ENCODE measurements at regions not wholly inside any gene's neighbourhood (a gene's known extent, or its start where the extent isn't known, plus 50 kb on each side); places are given as distances from the start of the nearest gene placed in this dataset.

GRCh38 chr1:109844609-109845008 is 66.0 kb upstream of the CSF1 start:
- TF ChIP-seq USF2 (IDR thresholded peaks at IDR 0.05; ENCODE audit: low read depth, low read length) (no peak), NFE2L2 (IDR thresholded peaks at IDR 0.05; ENCODE audit: low read depth, low read length) (no peak), CTCF (conservative IDR thresholded peaks at IDR 0.05; ENCODE audit: low read depth, low read length) (no peak), CHD1 (IDR thresholded peaks at IDR 0.05; ENCODE audit: low read depth, low read length) (no peak), POLR2A (IDR thresholded peaks at IDR 0.05; ENCODE audit: low read depth, low read length) (no peak), MAFK (IDR thresholded peaks at IDR 0.05; ENCODE audit: low read depth, low read length) (no peak), CEBPB (IDR thresholded peaks at IDR 0.05; ENCODE audit: low read depth, low read length) (no peak), FOS (IDR thresholded peaks at IDR 0.05; ENCODE audit: low read depth, low read length) (no peak), RCOR1 (IDR thresholded peaks at IDR 0.05; ENCODE audit: insufficient replicate concordance, low read length) (no peak), RFX5 (IDR thresholded peaks at IDR 0.05; ENCODE audit: low read depth, low read length) (no peak)
